Upper lobe of right lung (tissue), 1 donor: ENCODE measurements at regions not wholly inside any gene's neighbourhood (a gene's known extent, or its start where the extent isn't known, plus 50 kb on each side); places are given as distances from the start of the nearest gene placed in this dataset.

Source experiments
- ATAC-seq: fragments of 200-7000 bp; cut with Tn5 transposase; one replicate; pipeline ENCODE4 v1.9.1; 2020; ENCODE audit warnings: mild to moderate bottlenecking, moderate library complexity
- DNase-seq: peaks from one replicate; pipeline ENCODE4 v3.0.0-alpha.2; 2020
- H3K27ac ChIP-seq: fragments of 200-600 bp; one replicate; pipeline ENCODE4 v1.8.0; 2022
- H3K27me3 ChIP-seq: fragments of 200-600 bp; one replicate; pipeline ENCODE4 v1.8.0; 2022; ENCODE audit warnings: mild to moderate bottlenecking
- H3K36me3 ChIP-seq: fragments of 200-600 bp; one replicate; pipeline ENCODE4 v1.8.0; 2022
- H3K4me1 ChIP-seq: fragments of 200-600 bp; one replicate; pipeline ENCODE4 v1.8.0; 2022
- H3K4me3 ChIP-seq: fragments of 200-600 bp; one replicate; pipeline ENCODE4 v1.8.0; 2022; ENCODE audit warnings: mild to moderate bottlenecking
- H3K9me3 ChIP-seq: fragments of 200-600 bp; one replicate; pipeline ENCODE4 v1.8.0; 2022
- intact Hi-C: fragments of 100-400 bp; cut with DNase I; formaldehyde crosslinking; loops from one replicate; pipeline ENCODE4 v1.11.0; 2022
- TF ChIP-seq, protein P1 (sequence below): fragments of 200-600 bp; IDR thresholded peaks from one replicate; pipeline ENCODE4 v1.8.0; 2022; ENCODE audit warnings: antibody characterized with exemption
- donor health status: DM: no; HTN: yes; CAD: no; lungs with severe emphysema.

DNA sequence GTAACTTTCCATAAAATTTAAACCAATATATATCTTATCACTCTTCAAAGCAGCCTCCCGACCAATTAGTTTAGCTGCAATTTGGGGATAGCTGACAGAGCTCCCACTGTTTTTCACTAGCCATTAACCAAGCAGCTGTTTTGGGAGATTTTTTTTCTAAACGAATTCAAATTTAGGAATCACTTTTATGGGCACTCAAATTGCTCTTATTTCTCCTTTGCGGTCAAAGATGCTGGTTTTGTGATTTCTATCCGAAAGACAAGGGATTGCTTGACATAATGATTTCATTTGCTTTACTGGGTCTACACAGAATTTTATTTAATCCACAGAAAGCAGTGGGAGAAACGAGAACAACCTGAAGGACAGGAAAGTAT is 505.7 kb upstream of the IL12A start:
- TF ChIP-seq, protein P1, sequence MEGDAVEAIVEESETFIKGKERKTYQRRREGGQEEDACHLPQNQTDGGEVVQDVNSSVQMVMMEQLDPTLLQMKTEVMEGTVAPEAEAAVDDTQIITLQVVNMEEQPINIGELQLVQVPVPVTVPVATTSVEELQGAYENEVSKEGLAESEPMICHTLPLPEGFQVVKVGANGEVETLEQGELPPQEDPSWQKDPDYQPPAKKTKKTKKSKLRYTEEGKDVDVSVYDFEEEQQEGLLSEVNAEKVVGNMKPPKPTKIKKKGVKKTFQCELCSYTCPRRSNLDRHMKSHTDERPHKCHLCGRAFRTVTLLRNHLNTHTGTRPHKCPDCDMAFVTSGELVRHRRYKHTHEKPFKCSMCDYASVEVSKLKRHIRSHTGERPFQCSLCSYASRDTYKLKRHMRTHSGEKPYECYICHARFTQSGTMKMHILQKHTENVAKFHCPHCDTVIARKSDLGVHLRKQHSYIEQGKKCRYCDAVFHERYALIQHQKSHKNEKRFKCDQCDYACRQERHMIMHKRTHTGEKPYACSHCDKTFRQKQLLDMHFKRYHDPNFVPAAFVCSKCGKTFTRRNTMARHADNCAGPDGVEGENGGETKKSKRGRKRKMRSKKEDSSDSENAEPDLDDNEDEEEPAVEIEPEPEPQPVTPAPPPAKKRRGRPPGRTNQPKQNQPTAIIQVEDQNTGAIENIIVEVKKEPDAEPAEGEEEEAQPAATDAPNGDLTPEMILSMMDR: no peak
- ATAC-seq (no peak), DNase-seq (no peak)
- intact Hi-C loops: no loop called here
- no peaks in the 10 kb centered on the region for H3K9me3 ChIP-seq
- no peaks in the 10 kb centered on the region for H3K36me3 ChIP-seq
- no peaks in the 10 kb centered on the region for H3K27me3 ChIP-seq
- no peaks in the 10 kb centered on the region for H3K4me1 ChIP-seq
- no peak overlapping the region for H3K27ac ChIP-seq
- H3K4me3 ChIP-seq: no peak overlapping the region

DNA sequence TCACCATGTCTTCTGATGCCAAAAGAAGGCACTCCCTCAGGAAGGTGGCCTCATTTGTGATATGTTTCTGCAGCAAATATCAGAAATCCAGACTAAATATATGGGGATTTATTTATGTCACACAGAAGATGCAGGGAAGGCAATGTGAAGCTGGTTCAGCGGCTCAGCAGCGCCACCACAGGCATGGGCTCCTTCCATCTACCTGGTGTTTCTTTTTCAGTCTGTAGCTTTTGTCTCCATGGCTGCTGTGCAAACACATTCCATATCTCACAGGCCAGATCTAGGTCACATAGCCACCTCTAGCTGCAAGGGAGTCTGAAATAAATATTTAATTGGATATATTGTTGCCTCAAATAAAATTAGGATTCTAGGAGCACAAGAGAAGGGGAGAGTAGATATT is 502.1 kb upstream of the IL12A start:
- no peaks in the 10 kb centered on the region for H3K27me3 ChIP-seq
- H3K9me3 ChIP-seq: no peaks in the 10 kb centered on the region

DNA sequence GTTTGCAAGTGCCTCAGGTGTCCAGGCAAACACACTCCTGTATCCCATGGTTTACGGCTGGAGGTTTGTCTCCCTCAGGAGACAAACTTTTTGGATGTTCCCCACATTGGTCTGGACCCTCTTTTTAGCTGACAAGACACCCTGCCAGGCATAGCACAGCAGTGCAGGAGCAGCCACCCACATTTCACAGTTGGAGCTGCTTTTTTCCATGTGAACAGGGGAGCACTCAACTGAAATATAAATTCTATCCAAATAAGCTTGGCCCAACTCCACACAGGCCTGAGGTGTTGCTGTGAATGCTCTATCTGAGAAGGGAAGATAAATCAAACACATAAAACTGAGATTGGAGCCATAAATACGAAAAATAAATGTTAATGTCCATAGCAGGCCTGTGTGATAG is 501.3 kb upstream of the IL12A start:
- TF ChIP-seq, protein P1: no peak
- H3K27ac ChIP-seq: no peak overlapping the region
- H3K27me3 ChIP-seq: no peaks in the 10 kb centered on the region
- H3K36me3 ChIP-seq: no peaks in the 10 kb centered on the region
- ATAC-seq (no peak), DNase-seq (no peak)
- H3K9me3 ChIP-seq: no peaks in the 10 kb centered on the region
- H3K4me3 ChIP-seq: no peak overlapping the region
- no peaks in the 10 kb centered on the region for H3K4me1 ChIP-seq
- intact Hi-C loops: no loop called here

More for the DNA sequence above, 502.1 kb upstream of the IL12A start:
- H3K4me3 ChIP-seq: no peak overlapping the region
- DNase-seq (no peak), ATAC-seq (no peak)
- H3K4me1 ChIP-seq: no peaks in the 10 kb centered on the region
- H3K27ac ChIP-seq: no peak overlapping the region
- TF ChIP-seq, protein P1: no peak
- H3K36me3 ChIP-seq: no peaks in the 10 kb centered on the region
- intact Hi-C loops: no loop called here

DNA sequence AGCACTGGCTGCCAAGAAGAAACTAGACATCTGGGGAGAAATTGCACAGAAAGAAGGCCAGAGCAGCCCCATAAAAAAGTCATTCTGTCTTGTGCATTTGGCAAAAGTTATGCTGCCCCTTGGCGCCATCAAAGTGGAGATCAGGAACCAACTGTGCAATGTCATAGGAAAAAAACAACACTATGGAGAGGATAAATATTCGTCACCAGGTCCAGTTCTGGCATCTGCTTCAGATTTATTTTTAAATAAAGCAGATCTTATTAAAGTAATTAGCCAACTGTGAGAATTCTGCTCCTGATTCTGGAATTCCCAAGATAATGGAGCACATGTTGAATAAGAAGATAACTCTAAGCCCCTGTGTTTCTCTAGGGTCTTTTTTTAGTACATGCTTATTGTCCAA is 500.0 kb upstream of the IL12A start:
- Histone ChIP-seq H3K9me3 (no peaks in the 10 kb centered on the region), H3K27ac (no peak overlapping the region), H3K4me3 (no peak overlapping the region), H3K36me3 (no peaks in the 10 kb centered on the region), H3K27me3 (no peaks in the 10 kb centered on the region), H3K4me1 (no peaks in the 10 kb centered on the region)
- no peak for ATAC-seq
- TF ChIP-seq, protein P1: no peak
- no peak for DNase-seq
- intact Hi-C loops: no loop called here

DNA sequence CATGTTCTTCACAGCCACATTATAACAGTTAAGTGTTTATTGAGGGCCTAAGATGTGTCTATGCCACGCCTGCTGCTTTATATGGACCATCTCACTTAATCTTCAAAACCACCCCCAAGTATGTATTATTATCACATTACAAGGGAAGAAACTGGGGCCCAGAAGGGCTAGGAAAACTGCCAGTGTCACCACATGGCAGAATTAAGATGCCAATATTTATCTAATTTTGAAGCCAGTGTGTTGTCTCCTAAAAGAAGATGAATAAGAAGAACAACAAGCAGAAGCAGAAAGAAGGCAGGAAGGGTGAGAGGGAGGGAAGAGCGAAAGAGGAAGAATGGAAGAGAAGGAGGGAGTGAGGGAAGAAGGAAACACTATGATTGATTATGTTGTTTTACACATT is 491.3 kb upstream of the IL12A start:
- ATAC-seq (no peak), DNase-seq (no peak)
- no peak overlapping the region for H3K27ac ChIP-seq
- intact Hi-C loops: no loop called here
- no peaks in the 10 kb centered on the region for H3K9me3 ChIP-seq
- H3K4me1 ChIP-seq: no peaks in the 10 kb centered on the region
- H3K4me3 ChIP-seq: no peak overlapping the region
- no peaks in the 10 kb centered on the region for H3K36me3 ChIP-seq
- H3K27me3 ChIP-seq: no peaks in the 10 kb centered on the region
- TF ChIP-seq, protein P1: no peak

DNA sequence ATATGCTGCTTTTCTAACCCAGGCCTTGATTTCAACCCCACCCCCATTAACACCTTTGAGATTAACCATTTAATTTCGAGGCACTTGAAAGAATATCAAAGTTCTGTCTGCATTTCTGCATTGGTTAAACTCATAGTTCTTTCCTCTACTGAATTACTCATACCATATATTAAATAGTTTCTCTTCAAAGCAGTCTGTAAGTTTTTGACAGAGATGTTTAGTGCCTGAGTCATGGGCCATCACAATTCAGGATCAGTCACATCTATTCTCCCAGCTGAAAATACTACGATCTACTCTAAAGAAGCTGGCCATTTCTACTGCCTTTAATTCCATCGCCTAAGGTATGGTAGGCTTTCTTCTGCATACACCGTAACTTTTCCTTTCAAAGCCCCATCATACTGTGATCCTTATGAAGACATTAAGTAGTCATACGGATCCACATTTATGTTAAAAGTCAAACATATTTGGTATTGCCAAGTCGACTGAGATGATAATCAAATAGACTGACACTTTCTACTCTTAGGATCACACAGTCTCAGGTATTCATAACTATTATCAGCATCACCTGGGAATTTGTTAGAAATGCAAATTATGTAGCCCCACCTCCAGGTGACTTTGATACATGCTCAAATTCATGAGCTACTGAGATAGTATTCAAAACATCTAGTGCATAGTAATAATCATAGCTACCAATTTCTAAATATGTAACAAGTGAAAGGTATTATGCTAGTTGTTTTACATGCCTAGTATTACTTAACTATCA is 489.4 kb upstream of the IL12A start:
- H3K27me3 ChIP-seq: no peaks in the 10 kb centered on the region
- H3K9me3 ChIP-seq: no peaks in the 10 kb centered on the region
- DNase-seq (no peak), ATAC-seq (no peak)
- TF ChIP-seq, protein P1: no peak
- H3K4me3 ChIP-seq: no peak overlapping the region
- no peak overlapping the region for H3K27ac ChIP-seq
- no peaks in the 10 kb centered on the region for H3K4me1 ChIP-seq
- intact Hi-C loops: no loop called here
- H3K36me3 ChIP-seq: no peaks in the 10 kb centered on the region
